ENCODE measurements at regions not wholly inside any gene's neighbourhood (a gene's known extent, or its start where the extent isn't known, plus 50 kb on each side); places are given as distances from the start of the nearest gene placed in this dataset.

GRCh38 chr12:78441737-78442453 lies 422.7 kb upstream of the SYT1 start:
- DNase-seq = no peak
- Histone ChIP-seq H3K36me3 (no peaks in the 10 kb centered on the region), H3K4me1 (no peaks in the 10 kb centered on the region), H3K27me3 (no peaks in the 10 kb centered on the region), H3K9me3 (0 out of 2 replicates have a peak, but pooled peaks cover 4% of the 10 kb centered on the region), H3K4me3 (ENCODE audit: low read depth, low read length) (no peak overlapping the region)
- no peak for TF ChIP-seq CTCF (IDR thresholded peaks at IDR 0.05; ENCODE audit: low read depth, low read length)

GRCh38 chr12:78442454-78442801 lies 422.1 kb upstream of the SYT1 start:
- TF ChIP-seq CTCF (IDR thresholded peaks at IDR 0.05; ENCODE audit: low read depth, low read length) = no peak
- no peak for DNase-seq
- Histone ChIP-seq H3K9me3 (0 out of 2 replicates have a peak, but pooled peaks cover 4% of the 10 kb centered on the region), H3K4me3 (ENCODE audit: low read depth, low read length) (no peak overlapping the region), H3K27me3 (no peaks in the 10 kb centered on the region), H3K36me3 (no peaks in the 10 kb centered on the region), H3K4me1 (no peaks in the 10 kb centered on the region)

- Histone ChIP-seq H3K27me3 (no peaks in the 10 kb centered on the region), H3K4me3 (ENCODE audit: low read depth, low read length) (no peak overlapping the region), H3K36me3 (no peaks in the 10 kb centered on the region), H3K9me3 (no peaks in the 10 kb centered on the region), H3K4me1 (no peaks in the 10 kb centered on the region)
- DNase-seq = no peak
- no peak for TF ChIP-seq CTCF (IDR thresholded peaks at IDR 0.05; ENCODE audit: low read depth, low read length)
These were observed 418.0 kb upstream of the SYT1 start for GRCh38 chr12:78446555-78446954.

- Histone ChIP-seq H3K4me1 (no peaks in the 10 kb centered on the region), H3K36me3 (no peaks in the 10 kb centered on the region), H3K4me3 (ENCODE audit: low read depth, low read length) (no peak overlapping the region), H3K27me3 (no peaks in the 10 kb centered on the region), H3K9me3 (no peaks in the 10 kb centered on the region)
- no peak for TF ChIP-seq CTCF (IDR thresholded peaks at IDR 0.05; ENCODE audit: low read depth, low read length)
- no peak for DNase-seq
These were observed 417.2 kb upstream of the SYT1 start for GRCh38 chr12:78447373-78447772.

GRCh38 chr12:78448692-78449091 lies 415.9 kb upstream of the SYT1 start:
- H3K4me3 ChIP-seq (ENCODE audit: low read depth, low read length) = no peak overlapping the region
- no peaks in the 10 kb centered on the region for H3K4me1 ChIP-seq
- H3K27me3 ChIP-seq = no peaks in the 10 kb centered on the region

More at GRCh38 chr12:78448692-78449091, 415.9 kb upstream of the SYT1 start:
- DNase-seq = no peak
- H3K36me3 ChIP-seq = no peaks in the 10 kb centered on the region
- no peaks in the 10 kb centered on the region for H3K9me3 ChIP-seq
- TF ChIP-seq CTCF (IDR thresholded peaks at IDR 0.05; ENCODE audit: low read depth, low read length) = no peak

All from BE2C (cell line).